WTC11 (cell line): ENCODE measurements at regions not wholly inside any gene's neighbourhood (a gene's known extent, or its start where the extent isn't known, plus 50 kb on each side); places are given as distances from the start of the nearest gene placed in this dataset.
A peak's percentile ranks its signal among the peaks of the same experiment; 100 is the strongest.

ENCODE experiments used
- ATAC-seq: fragments of 200-7000 bp; cut with Tn5 transposase; 2 replicates; pipeline ENCODE4 v1.10.0; 2021; ENCODE audit warnings: mild to moderate bottlenecking, moderate library complexity
- CTCF ChIA-PET: fragments of 300-600 bp; sonication (Branson Sonifier 250); formaldehyde crosslinking; loops from one replicate; lab custom pipeline; 2021; ENCODE audit warnings: antibody characterized with exemption; lab: Charles Lee
- POLR2A ChIA-PET: fragments of 350-600 bp; sonication (Branson Sonifier 250); formaldehyde crosslinking; loops from one replicate; lab custom pipeline; 2021; ENCODE audit warnings: antibody characterized with exemption; lab: Charles Lee
- DNase-seq: peaks from one replicate; pipeline ENCODE4 v3.0.0; 2021; ENCODE audit warnings: low spot score
- H3K27ac Mint-ChIP-seq: 2 replicates; pipeline ENCODE4 v1.8.0; 2021; ENCODE audit warnings: mixed read lengths
- H3K27me3 Mint-ChIP-seq: 2 replicates; pipeline ENCODE4 v1.8.0; 2021; ENCODE audit warnings: low read depth, mild to moderate bottlenecking, moderate library complexity, mixed read lengths
- H3K36me3 Mint-ChIP-seq: 2 replicates; pipeline ENCODE4 v1.8.0; 2021; ENCODE audit warnings: mixed read lengths
- H3K4me1 Mint-ChIP-seq: 2 replicates; pipeline ENCODE4 v1.8.0; 2022; ENCODE audit warnings: mixed read lengths
- H3K4me3 Mint-ChIP-seq: 2 replicates; pipeline ENCODE4 v1.8.0; 2021; ENCODE audit warnings: mild to moderate bottlenecking, moderate library complexity, mixed read lengths
- H3K9me3 Mint-ChIP-seq: 2 replicates; pipeline ENCODE4 v1.8.0; 2021; ENCODE audit warnings: mixed read lengths
- AR ChIP-seq: fragments of 250-450 bp; sonication (Bioruptor Pico); IDR thresholded peaks from 2 replicates; pipeline ENCODE4 v1.9.0; 2021; ENCODE audit warnings: mild to moderate bottlenecking
- ATF1 ChIP-seq: sonication (generic); formaldehyde crosslinking; IDR thresholded peaks from 2 replicates; pipeline ENCODE4 v1.8.1; 2023; ENCODE audit warnings: mild to moderate bottlenecking, moderate library complexity, missing genetic modification reagents
- CREB1 ChIP-seq: sonication (generic); formaldehyde crosslinking; IDR thresholded peaks from 2 replicates; pipeline ENCODE4 v1.8.0; 2023; ENCODE audit warnings: mild to moderate bottlenecking, missing genetic modification reagents
- GRHL2 ChIP-seq: fragments of 250-450 bp; sonication (Bioruptor Pico); IDR thresholded peaks from 2 replicates; pipeline ENCODE4 v1.8.0; 2022; ENCODE audit warnings: mild to moderate bottlenecking, moderate library complexity; ENCODE audit not compliant: insufficient replicate concordance, severe bottlenecking
- HMGA2 ChIP-seq: fragments of 250-450 bp; sonication (Bioruptor Pico); IDR thresholded peaks from 2 replicates; pipeline ENCODE4 v1.4.0; 2021; ENCODE audit warnings: mild to moderate bottlenecking, moderate library complexity
- JAZF1 ChIP-seq: fragments of 250-450 bp; sonication (Bioruptor Pico); IDR thresholded peaks from 2 replicates; pipeline ENCODE4 v1.9.0; 2021; ENCODE audit warnings: moderate library complexity, mild to moderate bottlenecking, inconsistent platforms
- NFE2L1 ChIP-seq: sonication (generic); formaldehyde crosslinking; IDR thresholded peaks from 2 replicates; pipeline ENCODE4 v1.8.1; 2023; ENCODE audit warnings: missing genetic modification reagents
- PRDM15 ChIP-seq: sonication (generic); formaldehyde crosslinking; IDR thresholded peaks from 2 replicates; pipeline ENCODE4 v1.8.0; 2022; ENCODE audit warnings: missing genetic modification reagents
- PRRX2 ChIP-seq: fragments of 250-450 bp; sonication (Bioruptor Pico); IDR thresholded peaks from 2 replicates; pipeline ENCODE4 v1.8.0; 2021; ENCODE audit warnings: mild to moderate bottlenecking
- SOX15 ChIP-seq: fragments of 250-450 bp; sonication (Bioruptor Pico); IDR thresholded peaks from 2 replicates; pipeline ENCODE4 v1.9.0; 2021; ENCODE audit warnings: mild to moderate bottlenecking
- TCF7 ChIP-seq: sonication (generic); formaldehyde crosslinking; IDR thresholded peaks from 2 replicates; pipeline ENCODE4 v1.8.0; 2022; ENCODE audit warnings: mild to moderate bottlenecking, low read depth, missing genetic modification reagents, moderate library complexity
- ZBTB43 ChIP-seq: sonication (generic); formaldehyde crosslinking; IDR thresholded peaks from 2 replicates; pipeline ENCODE4 v1.8.1; 2023; ENCODE audit warnings: mild to moderate bottlenecking, missing genetic modification reagents
- ZNF219 ChIP-seq: sonication (generic); formaldehyde crosslinking; IDR thresholded peaks from 2 replicates; pipeline ENCODE4 v1.8.0; 2023; ENCODE audit warnings: missing genetic modification reagents, mild to moderate bottlenecking, borderline replicate concordance
- ZNF263 ChIP-seq: sonication (generic); formaldehyde crosslinking; IDR thresholded peaks from 2 replicates; pipeline ENCODE4 v1.8.1; 2022; ENCODE audit warnings: low read depth, mild to moderate bottlenecking, moderate library complexity, missing genetic modification reagents
- ZNF317 ChIP-seq: sonication (generic); formaldehyde crosslinking; IDR thresholded peaks from 2 replicates; pipeline ENCODE4 v1.8.1; 2023; ENCODE audit warnings: low read depth, mild to moderate bottlenecking, moderate library complexity, missing genetic modification reagents, borderline replicate concordance
- ZNF416 ChIP-seq: fragments of 250-450 bp; sonication (Bioruptor Pico); IDR thresholded peaks from 2 replicates; pipeline ENCODE4 v1.9.0; 2021; ENCODE audit warnings: mild to moderate bottlenecking, inconsistent platforms
- TF ChIP-seq, protein P1 (sequence below): sonication (generic); formaldehyde crosslinking; IDR thresholded peaks from 2 replicates; pipeline ENCODE4 v1.8.0; 2022; ENCODE audit warnings: mild to moderate bottlenecking, missing genetic modification reagents
- TF ChIP-seq, protein P2 (sequence below): sonication (generic); formaldehyde crosslinking; conservative IDR thresholded peaks from 2 replicates; pipeline ENCODE4 v1.8.1; 2023; ENCODE audit warnings: mild to moderate bottlenecking, low read depth, missing genetic modification reagents, moderate library complexity

DNA sequence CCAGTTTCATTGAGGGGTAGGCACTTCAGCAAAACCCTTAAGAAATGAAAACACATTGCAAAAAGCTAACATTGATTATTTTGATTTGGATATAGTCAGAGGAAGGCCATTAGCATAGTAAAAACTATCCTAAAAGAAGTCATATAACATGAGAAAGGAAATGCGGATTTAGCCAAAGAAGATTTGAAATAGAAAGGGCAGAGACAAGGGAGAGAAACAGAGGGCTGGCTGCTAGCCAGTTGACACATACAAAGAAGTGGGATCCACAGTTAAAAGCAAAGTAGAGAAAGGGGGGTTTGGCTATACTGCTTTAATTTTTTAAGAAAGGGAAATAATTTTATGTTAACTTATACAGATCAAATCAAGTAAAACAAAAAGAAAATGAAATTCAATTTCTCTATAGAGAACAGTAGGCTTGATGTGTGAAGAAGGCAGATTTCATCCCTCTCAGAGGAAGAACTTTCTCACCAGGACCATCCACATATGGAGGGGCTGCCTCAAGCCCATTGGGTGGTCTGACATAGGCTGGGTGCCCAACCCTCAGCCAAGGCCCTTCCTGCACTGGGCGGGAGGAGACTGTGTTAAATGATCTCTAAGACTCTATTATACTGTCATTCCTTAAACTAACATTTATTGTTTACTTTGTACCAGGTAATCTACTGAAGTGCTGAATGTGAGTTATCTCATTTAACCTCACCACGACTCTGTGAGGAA, 420.3 kb downstream of the CCDC91 start:
- TF ChIP-seq HMGA2 (CRISPR knock-in tag) (no peak), NFE2L1 (no peak), ZBTB43 (no peak), TCF7 (CRISPR knock-in tag) (no peak), AR (no peak), ZNF263 (CRISPR knock-in tag) (no peak), ZNF317 (CRISPR knock-in tag) (no peak), CREB1 (CRISPR knock-in tag) (no peak), GRHL2 (CRISPR knock-in tag) (no peak), JAZF1 (CRISPR knock-in tag) (no peak), ZNF416 (CRISPR knock-in tag) (no peak), PRRX2 (CRISPR knock-in tag) (no peak)
- TF ChIP-seq, protein P1, sequence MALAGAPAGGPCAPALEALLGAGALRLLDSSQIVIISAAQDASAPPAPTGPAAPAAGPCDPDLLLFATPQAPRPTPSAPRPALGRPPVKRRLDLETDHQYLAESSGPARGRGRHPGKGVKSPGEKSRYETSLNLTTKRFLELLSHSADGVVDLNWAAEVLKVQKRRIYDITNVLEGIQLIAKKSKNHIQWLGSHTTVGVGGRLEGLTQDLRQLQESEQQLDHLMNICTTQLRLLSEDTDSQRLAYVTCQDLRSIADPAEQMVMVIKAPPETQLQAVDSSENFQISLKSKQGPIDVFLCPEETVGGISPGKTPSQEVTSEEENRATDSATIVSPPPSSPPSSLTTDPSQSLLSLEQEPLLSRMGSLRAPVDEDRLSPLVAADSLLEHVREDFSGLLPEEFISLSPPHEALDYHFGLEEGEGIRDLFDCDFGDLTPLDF (CRISPR knock-in tag), result no peak
- TF ChIP-seq, protein P2, sequence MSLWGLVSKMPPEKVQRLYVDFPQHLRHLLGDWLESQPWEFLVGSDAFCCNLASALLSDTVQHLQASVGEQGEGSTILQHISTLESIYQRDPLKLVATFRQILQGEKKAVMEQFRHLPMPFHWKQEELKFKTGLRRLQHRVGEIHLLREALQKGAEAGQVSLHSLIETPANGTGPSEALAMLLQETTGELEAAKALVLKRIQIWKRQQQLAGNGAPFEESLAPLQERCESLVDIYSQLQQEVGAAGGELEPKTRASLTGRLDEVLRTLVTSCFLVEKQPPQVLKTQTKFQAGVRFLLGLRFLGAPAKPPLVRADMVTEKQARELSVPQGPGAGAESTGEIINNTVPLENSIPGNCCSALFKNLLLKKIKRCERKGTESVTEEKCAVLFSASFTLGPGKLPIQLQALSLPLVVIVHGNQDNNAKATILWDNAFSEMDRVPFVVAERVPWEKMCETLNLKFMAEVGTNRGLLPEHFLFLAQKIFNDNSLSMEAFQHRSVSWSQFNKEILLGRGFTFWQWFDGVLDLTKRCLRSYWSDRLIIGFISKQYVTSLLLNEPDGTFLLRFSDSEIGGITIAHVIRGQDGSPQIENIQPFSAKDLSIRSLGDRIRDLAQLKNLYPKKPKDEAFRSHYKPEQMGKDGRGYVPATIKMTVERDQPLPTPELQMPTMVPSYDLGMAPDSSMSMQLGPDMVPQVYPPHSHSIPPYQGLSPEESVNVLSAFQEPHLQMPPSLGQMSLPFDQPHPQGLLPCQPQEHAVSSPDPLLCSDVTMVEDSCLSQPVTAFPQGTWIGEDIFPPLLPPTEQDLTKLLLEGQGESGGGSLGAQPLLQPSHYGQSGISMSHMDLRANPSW, result no peak
- Mint-ChIP-seq H3K27me3 (no peaks in the 10 kb centered on the region; the same call in 1 of the 2 replicates), H3K36me3 (peaks cover 25% of the 10 kb centered on the region), H3K4me3 (no peak overlapping the region), H3K9me3 (peaks cover 28% of the 10 kb centered on the region), H3K27ac (no peak overlapping the region), H3K4me1 (peaks cover 28% of the 10 kb centered on the region)
- ChIA-PET CTCF (interaction anchor here (0.6 kb wide), 1 partner anchor 1304 kb away, joined by 3 read pairs; no protein-coding TSS in a partner anchor), POLR2A (no interaction called here)
- no peak for DNase-seq
- ATAC-seq, result peak; percentile 47; the same call in 1 of the 2 replicates

DNA sequence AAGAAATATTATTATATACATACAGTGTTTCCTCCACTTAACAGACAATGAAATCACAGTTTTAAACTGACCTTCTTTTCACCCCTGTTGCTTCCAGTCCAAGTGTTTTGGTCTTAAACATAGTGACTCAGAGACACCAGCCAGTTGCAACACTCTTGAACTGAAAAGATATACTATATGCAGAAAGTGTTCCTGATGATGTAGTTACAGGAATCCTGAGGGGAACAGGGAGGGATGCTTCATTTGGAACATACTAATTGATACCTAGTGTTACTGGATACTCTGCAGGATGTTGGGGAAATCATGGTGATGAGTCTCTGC, 420.8 kb downstream of the CCDC91 start:
- H3K9me3 Mint-ChIP-seq, result peaks cover 27% of the 10 kb centered on the region
- no peak for DNase-seq
- no peak overlapping the region for H3K4me3 Mint-ChIP-seq
- no peak for ATAC-seq
- H3K36me3 Mint-ChIP-seq, result peaks cover 25% of the 10 kb centered on the region
- H3K4me1 Mint-ChIP-seq, result peaks cover 28% of the 10 kb centered on the region
- ChIA-PET POLR2A (no interaction called here), CTCF (no interaction called here)
- no peaks in the 10 kb centered on the region; the same call in 1 of the 2 replicates for H3K27me3 Mint-ChIP-seq
- H3K27ac Mint-ChIP-seq, result peak overlapping the region; percentile 69; the same call in 1 of the 2 replicates
- TF ChIP-seq SOX15 (CRISPR knock-in tag) (no peak), PRDM15 (CRISPR knock-in tag) (no peak), ATF1 (CRISPR knock-in tag) (no peak), AR (no peak), ZNF219 (CRISPR knock-in tag) (no peak)
